A673 (cell line): ENCODE measurements at regions not wholly inside any gene's neighbourhood (a gene's known extent, or its start where the extent isn't known, plus 50 kb on each side); places are given as distances from the start of the nearest gene placed in this dataset.

Experiments
- BruUV-seq: library from RNA; stranded (reverse); fragments of 400-500 nt; replicated peaks from 2 replicates; lab custom pipeline; 2021; lab: Mats Ljungman, UMichigan
- CTCF ChIA-PET: fragments of 300-600 bp; sonication (Branson Sonifier 250); formaldehyde crosslinking; loops from one replicate; lab custom pipeline; 2022; ENCODE audit warnings: antibody characterized with exemption; lab: Charles Lee
- POLR2A ChIA-PET: fragments of 300-600 bp; sonication (Branson Sonifier 250); formaldehyde crosslinking; loops from one replicate; lab custom pipeline; 2022; ENCODE audit warnings: antibody characterized with exemption; ENCODE audit not compliant: low non-redundant PET; lab: Charles Lee
- DNase-seq: peaks from one replicate; pipeline ENCODE4 v3.0.0-alpha.2; 2015; ENCODE audit warnings: low spot score
- H3K27ac ChIP-seq: fragments of 200-600 bp; sonication (generic); 2 replicates; pipeline ENCODE4 v1.5.1; 2016; ENCODE audit warnings: mixed run types, low read depth, mild to moderate bottlenecking, mixed read lengths, antibody characterized with exemption, low read length; ENCODE audit not compliant: poor library complexity, severe bottlenecking
- H3K27me3 ChIP-seq: fragments of 200-600 bp; sonication (generic); replicated peaks from 2 replicates; pipeline ENCODE4 v1.6.1; 2017; ENCODE audit warnings: mixed run types, low read depth, mild to moderate bottlenecking, mixed read lengths, antibody characterized with exemption, low read length; ENCODE audit not compliant: insufficient read depth, poor library complexity
- H3K36me3 ChIP-seq: fragments of 200-600 bp; sonication (generic); 2 replicates; pipeline ENCODE4 v1.6.1; 2016; ENCODE audit warnings: mixed run types, mild to moderate bottlenecking, mixed read lengths, antibody characterized with exemption, low read length; ENCODE audit not compliant: insufficient read depth, poor library complexity, severe bottlenecking
- H3K4me1 ChIP-seq: fragments of 200-600 bp; sonication (generic); 2 replicates; pipeline ENCODE4 v1.6.1; 2017; ENCODE audit warnings: mixed run types, mild to moderate bottlenecking, mixed read lengths, antibody characterized with exemption, low read length; ENCODE audit not compliant: insufficient read depth, poor library complexity, severe bottlenecking
- H3K4me3 ChIP-seq: fragments of 200-600 bp; sonication (generic); 2 replicates; pipeline ENCODE4 v1.5.1; 2016; ENCODE audit warnings: low read depth, mixed run types, mild to moderate bottlenecking, mixed read lengths, low read length; ENCODE audit not compliant: poor library complexity, severe bottlenecking
- H3K9me3 ChIP-seq: fragments of 200-600 bp; sonication (generic); 2 replicates; pipeline ENCODE4 v1.6.1; 2016; ENCODE audit warnings: mixed run types, low read depth, mild to moderate bottlenecking, mixed read lengths, antibody characterized with exemption, low read length; ENCODE audit not compliant: poor library complexity, severe bottlenecking
- EZH2 ChIP-seq: fragments of 200-600 bp; sonication (generic); IDR thresholded peaks from 2 replicates; pipeline ENCODE4 v1.6.1; 2017; ENCODE audit warnings: borderline replicate concordance, low read depth, mild to moderate bottlenecking, mixed read lengths, antibody characterized with exemption, low read length; ENCODE audit not compliant: poor library complexity, severe bottlenecking
- intact Hi-C: fragments of 100-400 bp; cut with micrococcal nuclease; formaldehyde crosslinking; loops from one replicate; pipeline ENCODE4 v1.10.0; 2022; ENCODE audit not compliant: unreplicated experiment
- TF ChIP-seq, protein P1 (sequence below): fragments of 300-800, 200-600 bp; sonication (generic); conservative IDR thresholded peaks from 2 replicates; pipeline ENCODE4 v1.5.1; 2017; ENCODE audit warnings: low read depth, mild to moderate bottlenecking, antibody characterized with exemption, low read length, moderate library complexity, mixed read lengths

DNA sequence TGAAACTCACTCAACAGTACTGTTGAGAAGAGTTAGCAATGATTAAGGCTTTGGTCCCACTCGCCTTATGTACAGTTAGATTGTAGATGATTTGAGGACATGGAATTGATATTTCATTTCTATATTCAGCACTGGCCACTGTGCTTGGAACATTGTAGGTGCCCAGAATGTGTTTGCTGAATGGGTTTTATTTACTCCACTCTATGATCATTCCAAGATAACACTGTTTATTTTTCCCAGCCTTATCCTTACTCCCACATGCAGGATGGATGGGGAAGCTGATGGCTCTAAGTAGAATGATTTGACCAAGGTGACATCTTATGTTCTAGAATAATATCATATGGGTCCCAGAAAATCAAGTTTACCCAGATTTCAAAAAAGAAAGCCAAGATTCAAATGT is 124.6 kb upstream of the RXFP2 start:
- Histone ChIP-seq H3K4me1 (no peaks in the 10 kb centered on the region), H3K4me3 (no peak overlapping the region), H3K27ac (no peak overlapping the region), H3K9me3 (no peaks in the 10 kb centered on the region), H3K36me3 (no peaks in the 10 kb centered on the region), H3K27me3 (no peaks in the 10 kb centered on the region)
- POLR2A ChIA-PET: no interaction called here
- intact Hi-C loops: no loop called here
- TF ChIP-seq EZH2: no peak
- TF ChIP-seq, protein P1, sequence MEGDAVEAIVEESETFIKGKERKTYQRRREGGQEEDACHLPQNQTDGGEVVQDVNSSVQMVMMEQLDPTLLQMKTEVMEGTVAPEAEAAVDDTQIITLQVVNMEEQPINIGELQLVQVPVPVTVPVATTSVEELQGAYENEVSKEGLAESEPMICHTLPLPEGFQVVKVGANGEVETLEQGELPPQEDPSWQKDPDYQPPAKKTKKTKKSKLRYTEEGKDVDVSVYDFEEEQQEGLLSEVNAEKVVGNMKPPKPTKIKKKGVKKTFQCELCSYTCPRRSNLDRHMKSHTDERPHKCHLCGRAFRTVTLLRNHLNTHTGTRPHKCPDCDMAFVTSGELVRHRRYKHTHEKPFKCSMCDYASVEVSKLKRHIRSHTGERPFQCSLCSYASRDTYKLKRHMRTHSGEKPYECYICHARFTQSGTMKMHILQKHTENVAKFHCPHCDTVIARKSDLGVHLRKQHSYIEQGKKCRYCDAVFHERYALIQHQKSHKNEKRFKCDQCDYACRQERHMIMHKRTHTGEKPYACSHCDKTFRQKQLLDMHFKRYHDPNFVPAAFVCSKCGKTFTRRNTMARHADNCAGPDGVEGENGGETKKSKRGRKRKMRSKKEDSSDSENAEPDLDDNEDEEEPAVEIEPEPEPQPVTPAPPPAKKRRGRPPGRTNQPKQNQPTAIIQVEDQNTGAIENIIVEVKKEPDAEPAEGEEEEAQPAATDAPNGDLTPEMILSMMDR: no peak
- no TSS peak for BruUV-seq
- no peak for DNase-seq
- CTCF ChIA-PET: no interaction called here

DNA sequence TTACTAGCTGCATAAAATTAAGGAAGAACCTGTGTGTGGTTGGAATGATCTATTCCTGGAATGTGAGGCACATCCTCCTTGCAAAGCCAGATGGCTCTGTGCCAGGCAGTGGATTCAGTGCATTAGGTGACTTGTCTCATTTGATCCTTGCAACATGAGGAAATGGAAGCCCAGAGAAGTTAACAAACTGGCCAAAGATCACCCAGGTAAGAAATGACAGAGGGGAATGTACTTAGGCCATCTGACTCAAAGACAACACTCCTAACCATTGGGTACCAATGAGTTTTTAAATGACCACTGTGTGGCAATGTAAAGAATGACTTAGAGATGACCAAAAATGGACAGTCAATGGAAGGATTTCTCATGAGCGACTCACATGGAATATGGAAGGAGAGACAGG is 114.2 kb upstream of the RXFP2 start:
- H3K36me3 ChIP-seq: no peaks in the 10 kb centered on the region
- ChIA-PET CTCF (no interaction called here), POLR2A (no interaction called here)
- H3K27ac ChIP-seq: no peak overlapping the region
- TF ChIP-seq EZH2: no peak
- TF ChIP-seq, protein P1: no peak
- no TSS peak for BruUV-seq
- H3K9me3 ChIP-seq: no peaks in the 10 kb centered on the region
- intact Hi-C loops: no loop called here
- H3K4me3 ChIP-seq: no peak overlapping the region
- no peak for DNase-seq
- no peaks in the 10 kb centered on the region for H3K27me3 ChIP-seq
- no peaks in the 10 kb centered on the region for H3K4me1 ChIP-seq

DNA sequence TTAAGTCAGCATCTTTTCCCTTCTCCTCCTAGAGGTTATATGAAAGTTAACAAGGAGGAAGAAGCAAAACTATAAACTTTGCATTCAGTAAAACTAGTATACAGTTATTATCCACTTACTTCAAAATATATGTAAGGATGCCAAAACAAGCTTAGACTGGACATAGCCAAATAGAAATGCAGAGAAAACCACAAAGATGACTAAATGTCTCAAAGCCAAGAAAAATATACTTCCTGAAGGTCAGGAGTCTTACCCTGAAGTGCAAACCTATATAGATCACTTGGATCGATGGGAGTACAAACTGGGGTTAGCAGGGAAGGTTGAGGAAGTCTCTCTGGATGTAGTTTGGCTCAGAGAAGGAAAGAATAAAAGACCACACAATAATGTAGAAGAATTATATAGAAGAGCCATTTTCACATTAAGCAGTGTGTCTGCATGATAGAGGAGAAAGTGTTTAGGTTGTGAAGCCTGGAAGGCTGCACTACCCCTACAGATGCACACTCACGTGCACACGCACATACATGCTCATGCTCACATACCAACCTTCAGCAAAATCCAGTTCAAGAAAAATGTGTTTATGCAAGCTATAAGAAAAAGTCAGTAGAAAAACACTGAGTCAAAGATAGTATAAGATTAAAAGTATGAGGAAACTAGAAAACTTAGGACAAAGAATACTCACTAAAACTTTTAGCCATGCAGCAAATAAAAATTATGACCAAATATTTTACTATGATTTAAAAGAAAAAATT is 112.1 kb upstream of the RXFP2 start:
- CTCF ChIA-PET: no interaction called here
- Histone ChIP-seq H3K27me3 (no peaks in the 10 kb centered on the region), H3K9me3 (no peaks in the 10 kb centered on the region), H3K4me3 (no peak overlapping the region), H3K4me1 (no peaks in the 10 kb centered on the region), H3K36me3 (no peaks in the 10 kb centered on the region), H3K27ac (no peak overlapping the region)
- intact Hi-C loops: no loop called here
- POLR2A ChIA-PET: no interaction called here
- DNase-seq: no peak
- BruUV-seq: no TSS peak
- no peak for TF ChIP-seq EZH2
- TF ChIP-seq, protein P1: no peak
